SH-SY5Y (cell line): ENCODE measurements at regions not wholly inside any gene's neighbourhood (a gene's known extent, or its start where the extent isn't known, plus 50 kb on each side); places are given as distances from the start of the nearest gene placed in this dataset.

Source experiments
- GATA2 ChIP-seq: IDR thresholded peaks from 2 replicates; pipeline ENCODE4 v1.6.1; 2011; ENCODE audit warnings: mild to moderate bottlenecking, low read depth, low read length
- GATA3 ChIP-seq: IDR thresholded peaks from 2 replicates; pipeline ENCODE4 v1.6.1; 2011; ENCODE audit warnings: low read depth, mild to moderate bottlenecking, low read length, moderate library complexity

DNA sequence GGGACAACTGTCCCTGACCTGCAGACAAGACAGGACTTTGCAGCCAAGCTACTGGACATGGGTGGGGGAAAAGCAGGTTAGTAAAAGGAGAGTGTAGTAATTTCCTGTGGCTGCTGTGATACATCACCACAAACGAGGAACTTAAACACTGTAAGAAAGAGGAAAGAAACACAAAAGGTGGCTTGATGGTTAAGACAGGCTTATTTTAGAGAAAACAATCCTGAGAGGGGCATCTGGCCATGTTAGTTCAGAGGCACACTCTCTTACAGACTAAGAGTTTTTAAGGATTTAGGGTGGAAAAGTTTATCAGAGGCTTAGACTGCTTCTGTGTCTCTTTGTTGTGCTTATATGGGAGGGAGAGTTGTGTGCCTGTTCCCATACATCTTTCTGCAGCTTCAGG, 667.0 kb downstream of the TYW1 start:
- no peak for TF ChIP-seq GATA3
- TF ChIP-seq GATA2: no peak
